G401 (cell line): ENCODE measurements at regions not wholly inside any gene's neighbourhood (a gene's known extent, or its start where the extent isn't known, plus 50 kb on each side); places are given as distances from the start of the nearest gene placed in this dataset.
"Not testable (repeated sequence)": the region's sequence is repeated elsewhere in the genome, so short reads cannot be mapped to it uniquely, and the experiment has no call there.

Experiments
- DNase-seq: peaks from one replicate; pipeline ENCODE4 v3.0.0-alpha.2; 2015; ENCODE audit warnings: low spot score
- in situ Hi-C: cut with HindIII; loops from 2 replicates; pipeline ENCODE4 v1.10.0; 2016; ENCODE audit warnings: low sequenced_read_pairs, mixed read lengths

GRCh38 chr12:115294453-115295133, 610.6 kb upstream of the TBX3 start:
- in situ Hi-C loops: no loop called here
- DNase-seq: no peak

- DNase-seq, in situ Hi-C loops: not testable (repeated sequence)
These were observed 601.5 kb upstream of the TBX3 start for GRCh38 chr12:115285429-115285828.

GRCh38 chr12:115273456-115273855, 589.5 kb upstream of the TBX3 start:
- no peak for DNase-seq
- in situ Hi-C loops: no loop called here

- DNase-seq: no peak
- in situ Hi-C loops: no loop called here
These were observed 584.5 kb upstream of the TBX3 start for GRCh38 chr12:115268451-115268850.

GRCh38 chr12:115267891-115268290, 583.9 kb upstream of the TBX3 start:
- DNase-seq: no peak
- in situ Hi-C loops: no loop called here

- DNase-seq: no peak
- in situ Hi-C loops: no loop called here
These were observed 583.5 kb upstream of the TBX3 start for GRCh38 chr12:115267464-115267863.

GRCh38 chr12:115264605-115265004, 580.6 kb upstream of the TBX3 start:
- DNase-seq: no peak
- in situ Hi-C loops: no loop called here

- DNase-seq: no peak
- in situ Hi-C loops: no loop called here
These were observed 577.9 kb upstream of the TBX3 start for GRCh38 chr12:115261691-115262398.

GRCh38 chr12:115260762-115261675, 577.0 kb upstream of the TBX3 start:
- DNase-seq: no peak
- in situ Hi-C loops: no loop called here

- DNase-seq: no peak
- in situ Hi-C loops: no loop called here
These were observed 576.2 kb upstream of the TBX3 start for GRCh38 chr12:115259968-115260747.

- DNase-seq: no peak
- in situ Hi-C loops: no loop called here
These were observed 573.8 kb upstream of the TBX3 start for GRCh38 chr12:115257791-115258190.

GRCh38 chr12:115255962-115256361, 572.0 kb upstream of the TBX3 start:
- in situ Hi-C loops: no loop called here
- no peak for DNase-seq

GRCh38 chr12:115255257-115255656, 571.3 kb upstream of the TBX3 start:
- in situ Hi-C loops: no loop called here
- no peak for DNase-seq

GRCh38 chr12:115253049-115253448, 569.1 kb upstream of the TBX3 start:
- in situ Hi-C loops: no loop called here
- no peak for DNase-seq

- no peak for DNase-seq
- in situ Hi-C loops: no loop called here
These were observed 567.8 kb upstream of the TBX3 start for GRCh38 chr12:115251727-115252126.

- no peak for DNase-seq
These were observed 565.8 kb upstream of the TBX3 start for GRCh38 chr12:115249671-115250278.

GRCh38 chr12:115245020-115245419, 561.0 kb upstream of the TBX3 start:
- no peak for DNase-seq
- in situ Hi-C loops: no loop called here

More at GRCh38 chr12:115249671-115250278, 565.8 kb upstream of the TBX3 start:
- in situ Hi-C loops: no loop called here

GRCh38 chr12:115243933-115244628, 560.1 kb upstream of the TBX3 start:
- in situ Hi-C loops: no loop called here
- DNase-seq: no peak
